NT2/D1 (cell line): ENCODE measurements at regions not wholly inside any gene's neighbourhood (a gene's known extent, or its start where the extent isn't known, plus 50 kb on each side); places are given as distances from the start of the nearest gene placed in this dataset.

ENCODE experiments used
- DNase-seq: peaks from one replicate; pipeline ENCODE4 v3.0.0-alpha.2; 2011; ENCODE audit warnings: low read depth, low spot score
- H3K27me3 ChIP-seq: 2 replicates; pipeline ENCODE4 v1.6.0; 2011; ENCODE audit warnings: mild to moderate bottlenecking; ENCODE audit not compliant: insufficient read length, insufficient read depth
- H3K36me3 ChIP-seq: 2 replicates; pipeline ENCODE4 v1.6.1; 2011; ENCODE audit warnings: mild to moderate bottlenecking, low read length, mixed read lengths; ENCODE audit not compliant: insufficient read depth, insufficient read length
- H3K4me1 ChIP-seq: 2 replicates; pipeline ENCODE4 v1.5.1; 2011; ENCODE audit not compliant: insufficient read depth, insufficient read length
- H3K4me3 ChIP-seq: 2 replicates; pipeline ENCODE4 v1.5.1; 2011; ENCODE audit warnings: low read depth; ENCODE audit not compliant: insufficient read length
- H3K9ac ChIP-seq: 2 replicates; pipeline ENCODE4 v1.6.0; 2011; ENCODE audit warnings: low read depth; ENCODE audit not compliant: insufficient read length
- H3K9me3 ChIP-seq: 2 replicates; pipeline ENCODE4 v1.5.1; 2011; ENCODE audit warnings: mild to moderate bottlenecking, low read length; ENCODE audit not compliant: insufficient read depth
- SUZ12 ChIP-seq: IDR thresholded peaks from 2 replicates; pipeline ENCODE4 v1.6.1; 2011; ENCODE audit not compliant: insufficient read length, insufficient read depth; ENCODE audit errors: extremely low read depth
- YY1 ChIP-seq: IDR thresholded peaks from 2 replicates; pipeline ENCODE4 v1.6.1; 2011; ENCODE audit not compliant: insufficient read length, insufficient read depth
- ZNF274 ChIP-seq: IDR thresholded peaks from 2 replicates; pipeline ENCODE4 v1.6.1; 2011; ENCODE audit warnings: mild to moderate bottlenecking, low read depth, low read length

DNA sequence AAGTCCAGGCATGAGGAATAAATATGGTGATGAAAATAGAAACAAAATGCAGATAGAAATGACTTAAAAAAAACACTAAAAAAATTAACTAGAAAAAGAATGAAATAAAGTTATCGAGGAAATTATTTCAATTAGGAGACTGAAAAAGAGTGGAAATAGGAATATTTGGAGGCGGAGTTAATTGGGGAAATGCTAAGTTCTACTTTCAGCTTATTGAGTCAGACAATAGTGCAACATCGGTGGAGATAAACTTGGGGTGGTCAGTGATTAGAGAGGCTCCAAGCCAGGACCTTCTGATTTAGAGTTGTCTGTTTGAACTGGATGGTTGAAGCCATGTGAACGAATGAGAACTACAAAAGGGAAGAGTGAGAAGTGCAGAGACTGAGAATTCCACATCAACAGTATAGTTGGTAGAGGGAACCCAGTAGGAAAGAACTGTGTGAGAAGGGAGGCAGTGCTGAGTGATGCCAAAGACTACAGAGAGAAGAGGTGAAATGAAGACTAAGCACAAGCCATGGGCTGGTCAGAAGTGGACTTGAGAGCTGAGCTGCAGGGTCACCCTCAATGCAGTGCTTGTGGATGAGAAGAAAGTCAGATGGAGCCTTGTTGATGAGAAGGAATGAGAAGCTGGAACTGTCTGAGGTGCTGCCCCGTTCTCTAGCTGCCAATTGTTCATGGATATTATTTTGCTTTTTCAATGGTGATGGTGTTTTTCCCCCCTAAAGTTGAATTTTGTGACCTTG is 160.7 kb downstream of the ICE1 start:
- H3K27me3 ChIP-seq = no peaks in the 10 kb centered on the region
- no peak for DNase-seq

DNA sequence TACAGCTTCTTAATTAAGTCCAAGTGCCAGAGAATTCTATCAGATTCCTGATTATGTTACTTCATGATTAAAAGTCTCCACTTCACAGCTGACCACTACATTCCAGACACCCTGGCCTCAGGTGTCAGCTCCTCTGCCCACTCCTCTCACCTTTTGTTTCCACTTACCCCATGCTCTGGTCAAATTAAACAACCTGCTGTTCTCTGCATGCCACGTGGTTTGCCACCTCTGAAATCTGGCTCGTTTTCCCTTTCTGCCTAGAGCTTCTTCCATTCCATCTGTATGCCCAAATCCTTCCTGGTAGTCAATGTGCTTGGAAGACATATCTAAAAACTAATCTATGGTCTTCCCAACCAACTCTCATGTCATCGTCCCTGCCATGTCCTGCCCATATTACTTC is 158.6 kb downstream of the ICE1 start:
- H3K9me3 ChIP-seq = peaks cover 6% of the 10 kb centered on the region; the same call in 1 of the 2 replicates

More for the DNA sequence above, 160.7 kb downstream of the ICE1 start:
- Histone ChIP-seq H3K9ac (no peak overlapping the region), H3K9me3 (peaks cover 14% of the 10 kb centered on the region; the same call in 1 of the 2 replicates), H3K4me3 (no peak overlapping the region), H3K36me3 (no peaks in the 10 kb centered on the region), H3K4me1 (no peaks in the 10 kb centered on the region)
- TF ChIP-seq YY1 = no peak
- no peak for TF ChIP-seq SUZ12
- TF ChIP-seq ZNF274 = no peak

DNA sequence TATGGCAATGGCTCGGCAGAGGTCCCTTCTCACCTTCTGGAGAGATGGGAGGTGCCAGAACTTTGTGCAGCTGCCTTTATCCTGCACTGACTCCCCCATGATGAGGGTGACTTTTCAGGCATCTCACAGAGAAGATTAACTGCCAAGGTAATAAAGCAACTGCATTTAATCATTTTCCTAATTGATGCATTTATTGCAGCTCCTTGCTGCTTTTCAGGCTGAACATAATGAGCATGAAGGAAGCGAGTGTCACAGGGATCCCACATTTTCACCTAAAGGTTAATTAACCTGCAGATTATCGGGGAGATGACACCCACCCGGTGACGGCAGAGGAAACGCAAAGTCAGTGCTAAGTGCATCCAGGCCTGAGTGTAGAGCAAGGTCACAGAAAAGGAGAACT is 154.3 kb downstream of the ICE1 start:
- DNase-seq = no peak
- no peak overlapping the region for H3K4me3 ChIP-seq

More for the DNA sequence above, 158.6 kb downstream of the ICE1 start:
- Histone ChIP-seq H3K9ac (no peak overlapping the region), H3K36me3 (no peaks in the 10 kb centered on the region), H3K4me3 (no peak overlapping the region), H3K4me1 (no peaks in the 10 kb centered on the region), H3K27me3 (no peaks in the 10 kb centered on the region)
- no peak for DNase-seq
- TF ChIP-seq ZNF274 = no peak
- TF ChIP-seq SUZ12 = no peak
- no peak for TF ChIP-seq YY1

DNA sequence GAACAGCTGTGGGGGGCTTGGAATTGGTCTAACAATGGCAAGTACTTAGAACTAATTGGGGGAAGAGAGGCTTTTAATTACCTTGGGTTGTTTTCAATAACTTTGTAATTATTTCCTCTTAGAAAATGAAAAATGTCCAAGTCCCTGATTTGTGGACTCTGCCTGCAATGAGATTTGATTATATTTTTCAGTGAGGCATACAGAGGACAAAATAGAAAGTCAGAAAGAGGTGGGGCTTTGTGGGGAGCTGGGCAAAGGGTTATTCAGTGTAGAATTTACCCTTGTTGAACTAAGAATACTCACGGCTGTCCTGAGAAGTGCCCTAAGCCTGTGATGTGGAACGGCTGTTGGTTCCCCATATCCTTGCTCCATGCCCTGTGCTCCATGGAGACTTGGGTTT is 153.0 kb downstream of the ICE1 start:
- TF ChIP-seq ZNF274 (no peak), YY1 (no peak), SUZ12 (no peak)
- Histone ChIP-seq H3K9ac (no peak overlapping the region), H3K27me3 (no peaks in the 10 kb centered on the region), H3K4me3 (no peak overlapping the region), H3K9me3 (no peaks in the 10 kb centered on the region), H3K4me1 (no peaks in the 10 kb centered on the region), H3K36me3 (no peaks in the 10 kb centered on the region)
- no peak for DNase-seq

More for the DNA sequence above, 154.3 kb downstream of the ICE1 start:
- H3K9ac ChIP-seq = no peak overlapping the region
- no peaks in the 10 kb centered on the region for H3K27me3 ChIP-seq
- H3K4me1 ChIP-seq = no peaks in the 10 kb centered on the region
- H3K36me3 ChIP-seq = no peaks in the 10 kb centered on the region
- TF ChIP-seq YY1 (no peak), ZNF274 (no peak), SUZ12 (no peak)
- H3K9me3 ChIP-seq = no peaks in the 10 kb centered on the region

DNA sequence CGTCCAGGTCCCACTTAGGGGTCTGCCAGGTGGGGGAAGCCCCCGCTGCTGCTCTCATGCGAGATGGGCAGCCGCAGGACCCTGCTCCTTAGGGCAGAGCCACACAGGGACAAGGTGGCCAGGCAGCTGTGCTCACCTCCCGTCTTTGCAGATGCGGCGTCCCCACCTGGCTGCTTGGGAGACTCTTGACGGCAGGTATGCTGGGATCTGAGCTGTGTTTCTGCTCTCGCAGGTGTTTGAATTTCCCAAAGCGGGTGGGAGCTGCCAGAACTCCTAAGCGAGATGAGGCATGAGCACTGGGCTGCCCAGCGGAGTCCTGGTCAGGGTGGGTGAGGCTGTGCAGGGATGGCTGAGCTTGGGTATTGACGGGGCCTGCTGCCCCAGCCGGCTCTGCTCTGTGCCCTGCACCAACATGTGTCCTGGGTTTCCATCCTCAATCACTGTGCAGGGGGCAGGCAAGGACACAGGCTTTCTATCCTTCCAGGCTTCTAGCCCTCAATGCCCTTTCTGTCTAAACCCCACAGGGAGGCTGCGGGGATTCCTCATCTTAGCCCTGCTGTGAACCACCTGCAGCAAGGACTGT is 151.4 kb downstream of the ICE1 start:
- no peak overlapping the region for H3K9ac ChIP-seq
- H3K4me3 ChIP-seq = no peak overlapping the region
- H3K4me1 ChIP-seq = no peaks in the 10 kb centered on the region
- TF ChIP-seq YY1 (no peak), SUZ12 (no peak), ZNF274 (no peak)
- H3K9me3 ChIP-seq = no peaks in the 10 kb centered on the region
- no peak for DNase-seq
- no peaks in the 10 kb centered on the region for H3K36me3 ChIP-seq
- no peaks in the 10 kb centered on the region for H3K27me3 ChIP-seq

DNA sequence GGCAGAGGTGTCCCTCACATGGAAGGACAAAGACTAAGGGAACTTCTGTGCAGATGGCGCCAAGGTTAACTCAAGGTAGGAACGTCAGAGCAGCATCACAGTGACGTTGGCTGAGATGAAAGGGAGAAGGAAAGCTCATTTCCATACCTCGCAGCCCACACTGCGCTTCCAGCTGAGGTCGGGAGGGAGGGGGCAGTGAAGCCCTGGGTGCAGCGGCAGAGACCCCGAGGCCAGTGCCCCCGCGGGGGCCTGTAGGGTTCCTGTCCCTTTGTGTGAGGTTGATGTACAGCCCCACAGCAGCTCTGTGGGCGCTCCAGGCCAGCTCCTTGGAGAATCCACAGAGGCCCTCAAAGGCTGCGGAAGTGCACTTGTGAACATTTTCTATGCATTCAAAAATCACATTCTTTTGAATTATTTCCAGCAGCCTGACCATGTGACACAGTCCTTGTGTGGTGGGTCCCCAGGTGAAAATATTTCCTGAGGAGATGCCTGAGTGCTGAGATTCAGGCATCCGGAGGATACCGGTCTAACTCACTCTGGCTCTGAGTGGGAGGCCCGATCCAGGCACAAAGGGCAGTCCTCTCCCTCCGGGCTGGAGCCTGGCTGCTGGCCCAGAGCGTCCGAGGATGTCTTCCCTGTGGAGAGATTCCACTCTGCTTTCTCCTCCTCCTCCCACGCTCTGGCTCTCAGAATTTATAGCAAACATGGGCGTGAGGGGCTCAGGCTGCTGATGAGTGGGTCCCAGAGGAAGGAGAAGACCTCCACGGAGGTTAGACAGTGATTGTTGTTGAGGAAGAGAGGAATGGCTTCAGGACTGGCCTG is 150.7 kb downstream of the ICE1 start:
- TF ChIP-seq YY1 (no peak), ZNF274 (no peak), SUZ12 (no peak)
- Histone ChIP-seq H3K36me3 (no peaks in the 10 kb centered on the region), H3K9ac (no peak overlapping the region), H3K27me3 (no peaks in the 10 kb centered on the region), H3K4me3 (no peak overlapping the region), H3K4me1 (no peaks in the 10 kb centered on the region), H3K9me3 (no peaks in the 10 kb centered on the region)
- no peak for DNase-seq
